ENCODE measurements at regions not wholly inside any gene's neighbourhood (a gene's known extent, or its start where the extent isn't known, plus 50 kb on each side); places are given as distances from the start of the nearest gene placed in this dataset.

- Histone ChIP-seq H3K27me3 (no peaks in the 10 kb centered on the region), H3K36me3 (no peaks in the 10 kb centered on the region), H3K27ac (no peak overlapping the region), H3K4me1 (ENCODE audit: low read depth) (no peaks in the 10 kb centered on the region), H3K9me3 (ENCODE audit: low read depth) (no peaks in the 10 kb centered on the region), H3K4me3 (no peak overlapping the region)
- TF ChIP-seq CTCF (IDR thresholded peaks at IDR 0.05; ENCODE audit: low read depth, low read length), result no peak
- DNase-seq (ENCODE audit: low read depth in 1 of 2, low spot score in 1 of 2), result no peak
These were observed 116.4 kb downstream of the CBLN2 start for GRCh38 chr18:72427721-72428120.

- Histone ChIP-seq H3K27me3 (no peaks in the 10 kb centered on the region), H3K4me3 (no peak overlapping the region), H3K9me3 (ENCODE audit: low read depth) (no peaks in the 10 kb centered on the region), H3K36me3 (no peaks in the 10 kb centered on the region), H3K4me1 (ENCODE audit: low read depth) (no peaks in the 10 kb centered on the region), H3K27ac (no peak overlapping the region)
- no peak for DNase-seq (ENCODE audit: low read depth in 1 of 2, low spot score in 1 of 2)
- TF ChIP-seq CTCF (IDR thresholded peaks at IDR 0.05; ENCODE audit: low read depth, low read length), result no peak
These were observed 124.2 kb downstream of the CBLN2 start for GRCh38 chr18:72419914-72420313.

GRCh38 chr18:72412927-72413326 lies 131.2 kb downstream of the CBLN2 start:
- Histone ChIP-seq H3K4me3 (no peak overlapping the region), H3K36me3 (no peaks in the 10 kb centered on the region), H3K27ac (no peak overlapping the region), H3K27me3 (no peaks in the 10 kb centered on the region), H3K9me3 (ENCODE audit: low read depth) (no peaks in the 10 kb centered on the region), H3K4me1 (ENCODE audit: low read depth) (no peaks in the 10 kb centered on the region)
- no peak for DNase-seq (ENCODE audit: low read depth in 1 of 2, low spot score in 1 of 2)
- TF ChIP-seq CTCF (IDR thresholded peaks at IDR 0.05; ENCODE audit: low read depth, low read length), result no peak

GRCh38 chr18:72411261-72411660 lies 132.9 kb downstream of the CBLN2 start:
- H3K27me3 ChIP-seq, result no peaks in the 10 kb centered on the region
- TF ChIP-seq CTCF (IDR thresholded peaks at IDR 0.05; ENCODE audit: low read depth, low read length), result no peak
- H3K4me3 ChIP-seq, result no peak overlapping the region
- H3K9me3 ChIP-seq (ENCODE audit: low read depth), result no peaks in the 10 kb centered on the region
- no peak for DNase-seq (ENCODE audit: low read depth in 1 of 2, low spot score in 1 of 2)
- no peaks in the 10 kb centered on the region for H3K4me1 ChIP-seq (ENCODE audit: low read depth)
- no peak overlapping the region for H3K27ac ChIP-seq
- H3K36me3 ChIP-seq, result no peaks in the 10 kb centered on the region

GRCh38 chr18:72410399-72410798 lies 133.7 kb downstream of the CBLN2 start:
- DNase-seq (ENCODE audit: low read depth in 1 of 2, low spot score in 1 of 2), result no peak

More at GRCh38 chr18:72410399-72410798, 133.7 kb downstream of the CBLN2 start:
- Histone ChIP-seq H3K27me3 (no peaks in the 10 kb centered on the region), H3K9me3 (ENCODE audit: low read depth) (no peaks in the 10 kb centered on the region), H3K36me3 (no peaks in the 10 kb centered on the region), H3K27ac (no peak overlapping the region), H3K4me3 (no peak overlapping the region), H3K4me1 (ENCODE audit: low read depth) (no peaks in the 10 kb centered on the region)
- TF ChIP-seq CTCF (IDR thresholded peaks at IDR 0.05; ENCODE audit: low read depth, low read length), result no peak

All from cardiac muscle cell (in vitro differentiated cells and primary cell).